GM23338 (cell line): ENCODE measurements at regions not wholly inside any gene's neighbourhood (a gene's known extent, or its start where the extent isn't known, plus 50 kb on each side); places are given as distances from the start of the nearest gene placed in this dataset.

Experiments used
- ATAC-seq: fragments of 200-7000 bp; cut with Tn5 transposase; 3 replicates; pipeline ENCODE4 v1.9.1; 2020
- DNase-seq: peaks from one replicate; pipeline ENCODE4 v3.0.0-alpha.2; 2015; ENCODE audit warnings: low spot score
- H2AFZ ChIP-seq: fragments of 200-600 bp; sonication (generic); 2 replicates; pipeline ENCODE4 v1.8.0; 2016; ENCODE audit warnings: antibody characterized with exemption, mild to moderate bottlenecking, moderate library complexity
- H3F3A ChIP-seq: fragments of 200-600 bp; sonication (generic); replicated peaks from 2 replicates; pipeline ENCODE4 v1.8.0; 2017; ENCODE audit warnings: antibody characterized with exemption, mixed run types, low read depth
- H3K27ac ChIP-seq: fragments of 200-600 bp; sonication (generic); 2 replicates; pipeline ENCODE4 v1.6.1; 2016; ENCODE audit warnings: low read depth
- H3K27me3 ChIP-seq: fragments of 200-600 bp; sonication (generic); 2 replicates; pipeline ENCODE4 v1.8.0; 2016; ENCODE audit warnings: mild to moderate bottlenecking, mixed run types, moderate library complexity; ENCODE audit not compliant: insufficient read depth
- H3K36me3 ChIP-seq: fragments of 200-600 bp; sonication (generic); 2 replicates; pipeline ENCODE4 v1.8.0; 2016; ENCODE audit warnings: mild to moderate bottlenecking; ENCODE audit not compliant: insufficient read depth
- H3K4me1 ChIP-seq: fragments of 200-600 bp; sonication (generic); 2 replicates; pipeline ENCODE4 v1.8.0; 2016; ENCODE audit warnings: mild to moderate bottlenecking, moderate library complexity; ENCODE audit not compliant: insufficient read depth
- H3K4me2 ChIP-seq: fragments of 200-600 bp; sonication (generic); 2 replicates; pipeline ENCODE4 v1.7.1; 2017; ENCODE audit warnings: mixed run types
- H3K4me3 ChIP-seq: fragments of 200-600 bp; sonication (generic); 2 replicates; pipeline ENCODE4 v1.6.1; 2016; ENCODE audit warnings: mixed run types
- H3K79me2 ChIP-seq: fragments of 200-600 bp; sonication (generic); replicated peaks from 2 replicates; pipeline ENCODE4 v1.8.0; 2017; ENCODE audit warnings: mild to moderate bottlenecking; ENCODE audit not compliant: insufficient read depth
- H3K9me2 ChIP-seq: fragments of 200-600 bp; sonication (generic); 2 replicates; pipeline ENCODE4 v1.8.0; 2017; ENCODE audit not compliant: insufficient read depth
- H4K20me1 ChIP-seq: fragments of 200-600 bp; sonication (generic); replicated peaks from 2 replicates; pipeline ENCODE4 v1.8.0; 2017; ENCODE audit warnings: mild to moderate bottlenecking; ENCODE audit not compliant: insufficient read depth
- H3K27ac Mint-ChIP-seq: 2 replicates; pipeline ENCODE4 v1.8.0; 2020; ENCODE audit warnings: inconsistent platforms, mild to moderate bottlenecking, moderate library complexity, mixed read lengths
- H3K27me3 Mint-ChIP-seq: 3 replicates; pipeline ENCODE4 v1.8.0; 2022; ENCODE audit warnings: low read depth, mild to moderate bottlenecking, moderate library complexity, mixed read lengths, inconsistent platforms; ENCODE audit not compliant: insufficient read depth, poor library complexity
- H3K36me3 Mint-ChIP-seq: 3 replicates; pipeline ENCODE4 v1.8.0; 2021; ENCODE audit warnings: low read depth, mild to moderate bottlenecking, inconsistent platforms, moderate library complexity, mixed read lengths
- H3K4me1 Mint-ChIP-seq: 3 replicates; pipeline ENCODE4 v1.8.0; 2020; ENCODE audit warnings: mild to moderate bottlenecking, inconsistent platforms, mixed read lengths
- H3K4me3 Mint-ChIP-seq: 3 replicates; pipeline ENCODE4 v1.8.0; 2021; ENCODE audit warnings: moderate library complexity, mild to moderate bottlenecking, inconsistent platforms, mixed read lengths
- H3K9me3 Mint-ChIP-seq: 3 replicates; pipeline ENCODE4 v1.8.0; 2020; ENCODE audit warnings: moderate library complexity, mild to moderate bottlenecking, inconsistent platforms, mixed read lengths
- CREB1 ChIP-seq: fragments of 250-450 bp; sonication (Bioruptor Pico); IDR thresholded peaks from 2 replicates; pipeline ENCODE4 v1.5.0; 2020; ENCODE audit warnings: low read depth, mild to moderate bottlenecking, moderate library complexity
- ETS1 ChIP-seq: IDR thresholded peaks from 2 replicates; pipeline ENCODE4 v1.6.1; 2016; ENCODE audit warnings: antibody characterized with exemption
- EZH2 ChIP-seq: fragments of 200-600 bp; sonication (generic); IDR thresholded peaks from one replicate; pipeline ENCODE4 v1.8.0; 2017; ENCODE audit warnings: antibody characterized with exemption, mild to moderate bottlenecking, low read depth; ENCODE audit not compliant: unreplicated experiment
- EZH2phosphoT487 ChIP-seq: fragments of 200-600 bp; sonication (generic); IDR thresholded peaks from one replicate; pipeline ENCODE4 v1.8.1; 2018; ENCODE audit warnings: antibody characterized with exemption; ENCODE audit not compliant: unreplicated experiment
- JUNB ChIP-seq: IDR thresholded peaks from one replicate; pipeline ENCODE4 v1.6.1; 2016; ENCODE audit warnings: antibody characterized with exemption; ENCODE audit not compliant: unreplicated experiment
- NANOG ChIP-seq: IDR thresholded peaks from 2 replicates; pipeline ENCODE4 v1.6.1; 2016; ENCODE audit warnings: antibody characterized with exemption, borderline replicate concordance
- POLR2AphosphoS5 ChIP-seq: IDR thresholded peaks from 2 replicates; pipeline ENCODE4 v1.6.1; 2016; ENCODE audit warnings: antibody characterized with exemption, low read depth
- REST ChIP-seq: IDR thresholded peaks from one replicate; pipeline ENCODE4 v1.6.1; 2018; ENCODE audit warnings: antibody characterized with exemption; ENCODE audit not compliant: unreplicated experiment
- STAT1 ChIP-seq: IDR thresholded peaks from one replicate; pipeline ENCODE4 v1.6.1; 2016; ENCODE audit warnings: antibody characterized with exemption; ENCODE audit not compliant: unreplicated experiment
- ZNF114 ChIP-seq: fragments of 250-450 bp; sonication (Bioruptor Pico); IDR thresholded peaks from 2 replicates; pipeline ENCODE4 v1.5.0; 2020; ENCODE audit warnings: mild to moderate bottlenecking, moderate library complexity
- ZNF331 ChIP-seq: fragments of 250-450 bp; sonication (Bioruptor Pico); IDR thresholded peaks from 2 replicates; pipeline ENCODE4 v1.5.0; 2020; ENCODE audit warnings: low read depth, mild to moderate bottlenecking, moderate library complexity
- ZNF462 ChIP-seq: fragments of 250-450 bp; sonication (Bioruptor Pico); IDR thresholded peaks from 2 replicates; pipeline ENCODE4 v1.5.0; 2020; ENCODE audit warnings: mild to moderate bottlenecking, moderate library complexity

- Mint-ChIP-seq H3K4me1 (peaks cover 22% of the 10 kb centered on the region), H3K36me3 (peaks cover 5% of the 10 kb centered on the region; the same call in 2 of the 3 replicates), H3K27ac (no peak overlapping the region), H3K9me3 (peaks cover 6% of the 10 kb centered on the region), H3K4me3 (peak overlapping the region; percentile 11; the same call in 1 of the 3 replicates), H3K27me3 (peaks cover 2% of the 10 kb centered on the region)
- Histone ChIP-seq H3K27ac (no peak overlapping the region), H3K27me3 (no peaks in the 10 kb centered on the region), H4K20me1 (no peaks in the 10 kb centered on the region), H3K36me3 (0 out of 2 replicates have a peak, but pooled peaks cover 1% of the 10 kb centered on the region), H3K4me3 (no peak overlapping the region; the same call in 1 of the 2 replicates), H3F3A (no peaks in the 10 kb centered on the region), H3K4me1 (peaks cover 24% of the 10 kb centered on the region), H3K9me2 (peaks cover 11% of the 10 kb centered on the region; the same call in 1 of the 2 replicates), H3K4me2 (peak overlapping the region; percentile 8), H3K79me2 (no peaks in the 10 kb centered on the region), H2AFZ (peak overlapping the region; percentile 49)
- TF ChIP-seq ZNF462 = no peak
- TF ChIP-seq ETS1 = no peak
- no peak for TF ChIP-seq ZNF331
- TF ChIP-seq POLR2AphosphoS5 = no peak
- TF ChIP-seq CREB1 (CRISPR knock-in tag) = no peak
- TF ChIP-seq ZNF114 = no peak
- TF ChIP-seq NANOG = no peak
- TF ChIP-seq EZH2phosphoT487 = no peak
- no peak for TF ChIP-seq STAT1
- no peak for TF ChIP-seq REST
- TF ChIP-seq EZH2 = no peak
- no peak for TF ChIP-seq JUNB
- DNase-seq (peak; percentile 7), ATAC-seq (peak; percentile 59)
Measured at GRCh38 chr2:18643326-18644114, 54.2 kb upstream of the NT5C1B start.
